Stimulated activated CD4-positive, alpha-beta T cell treated with anti-CD3 and anti-CD28 coated beads, Interleukin-12 subunit alpha, Interleukin-12 subunit beta, amount 100 ng/mL, for 24 hours (primary cell): ENCODE measurements at regions not wholly inside any gene's neighbourhood (a gene's known extent, or its start where the extent isn't known, plus 50 kb on each side); places are given as distances from the start of the nearest gene placed in this dataset.

Experiments used
- DNase-seq, 2 experiments: peaks; one replicate each; pipeline ENCODE4 v3.0.0-alpha.2; 2020; ENCODE audit warnings: low read depth in 2 of 2

DNA sequence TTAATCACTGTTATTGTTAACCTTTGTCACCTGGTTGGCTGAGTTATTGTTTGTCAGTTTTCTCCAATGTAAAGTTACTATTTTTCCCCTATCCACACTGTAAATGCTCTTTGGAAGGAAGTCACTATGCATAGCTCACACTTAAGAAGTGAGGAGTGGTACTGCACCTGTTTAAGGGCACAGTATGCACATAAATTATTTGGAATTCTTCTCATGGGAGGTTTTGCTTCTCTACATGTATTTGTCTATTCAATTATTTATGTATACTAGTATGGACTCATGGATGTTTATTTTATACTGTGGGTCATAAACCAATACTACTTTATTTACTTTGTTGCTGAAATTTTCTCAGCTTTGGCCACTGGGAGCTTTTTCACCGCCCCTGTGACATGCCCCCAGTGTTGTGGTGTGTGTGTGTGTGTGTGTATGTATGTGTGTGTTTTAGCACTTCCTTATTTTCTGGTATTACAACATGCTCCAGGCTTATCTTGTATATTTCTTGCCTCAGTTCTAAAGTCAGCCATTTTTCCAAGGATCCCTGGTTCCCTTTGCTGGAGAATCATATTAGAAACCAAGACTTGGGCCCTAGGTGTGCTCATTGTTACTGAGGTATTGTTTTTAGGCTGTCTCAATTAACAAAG lies 290.5 kb downstream of the KBTBD8 start:
- DNase-seq = no peak

- DNase-seq = no peak
Observed at GRCh38 chr3:67289626-67290025, 291.5 kb downstream of the KBTBD8 start.

GRCh38 chr3:67290438-67290837 lies 292.3 kb downstream of the KBTBD8 start:
- DNase-seq = no peak

GRCh38 chr3:67291287-67292252 lies 293.5 kb downstream of the KBTBD8 start:
- no peak for DNase-seq

DNA sequence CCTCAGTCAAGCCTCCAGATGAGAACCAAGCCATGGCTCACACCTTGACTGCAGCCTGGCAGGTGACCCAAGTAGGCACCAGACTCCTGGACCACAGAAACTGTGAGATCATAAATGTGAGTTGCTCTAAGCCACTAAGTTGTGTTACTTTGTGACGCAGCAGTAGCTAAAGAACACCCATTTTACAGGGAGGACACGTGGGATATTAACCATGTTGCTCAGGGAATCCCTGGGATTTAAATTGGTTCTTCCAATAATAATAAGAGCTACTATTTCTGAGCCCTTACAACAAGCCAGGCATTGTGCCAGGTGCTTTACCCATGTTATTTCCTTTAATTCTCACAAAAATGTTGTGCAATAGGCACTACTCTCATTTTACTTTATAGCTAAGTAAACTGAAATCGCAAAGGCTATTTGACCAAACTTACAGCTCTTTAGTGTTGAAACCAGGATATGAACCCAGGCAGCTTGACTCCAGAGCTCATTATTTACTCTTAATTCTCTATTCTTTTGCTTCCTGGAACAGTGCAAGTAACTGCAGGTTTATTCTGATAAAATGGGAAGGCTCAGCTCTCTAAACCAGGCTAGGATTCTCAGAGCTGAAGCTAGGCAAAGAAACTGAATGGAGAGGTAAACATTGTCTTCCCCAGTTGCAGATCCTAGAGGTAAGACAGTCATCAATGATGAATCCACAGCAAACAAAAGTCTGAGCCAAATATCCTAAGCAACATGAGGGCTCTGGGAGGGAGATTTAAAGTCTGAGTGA lies 294.4 kb downstream of the KBTBD8 start:
- no peak for DNase-seq

DNA sequence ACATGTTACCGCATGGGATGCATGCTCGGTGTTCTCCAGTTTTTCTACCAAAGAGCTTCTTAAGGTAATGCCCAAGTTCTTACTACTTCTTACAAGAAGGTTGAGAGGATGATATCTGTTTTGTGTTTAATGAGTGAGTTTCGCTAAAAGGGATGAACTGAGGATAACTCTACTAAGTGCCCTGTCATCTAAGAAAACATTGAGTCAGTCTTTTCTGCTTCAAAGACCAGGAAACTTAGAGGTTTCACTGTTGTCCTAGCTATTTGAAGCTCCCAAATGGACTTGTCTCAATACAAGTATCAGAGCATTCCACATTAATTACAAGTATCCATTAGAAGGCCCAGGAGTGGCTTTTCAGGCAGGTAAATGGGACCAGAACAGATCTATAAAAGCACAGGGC lies 296.2 kb downstream of the KBTBD8 start:
- DNase-seq = no peak

DNA sequence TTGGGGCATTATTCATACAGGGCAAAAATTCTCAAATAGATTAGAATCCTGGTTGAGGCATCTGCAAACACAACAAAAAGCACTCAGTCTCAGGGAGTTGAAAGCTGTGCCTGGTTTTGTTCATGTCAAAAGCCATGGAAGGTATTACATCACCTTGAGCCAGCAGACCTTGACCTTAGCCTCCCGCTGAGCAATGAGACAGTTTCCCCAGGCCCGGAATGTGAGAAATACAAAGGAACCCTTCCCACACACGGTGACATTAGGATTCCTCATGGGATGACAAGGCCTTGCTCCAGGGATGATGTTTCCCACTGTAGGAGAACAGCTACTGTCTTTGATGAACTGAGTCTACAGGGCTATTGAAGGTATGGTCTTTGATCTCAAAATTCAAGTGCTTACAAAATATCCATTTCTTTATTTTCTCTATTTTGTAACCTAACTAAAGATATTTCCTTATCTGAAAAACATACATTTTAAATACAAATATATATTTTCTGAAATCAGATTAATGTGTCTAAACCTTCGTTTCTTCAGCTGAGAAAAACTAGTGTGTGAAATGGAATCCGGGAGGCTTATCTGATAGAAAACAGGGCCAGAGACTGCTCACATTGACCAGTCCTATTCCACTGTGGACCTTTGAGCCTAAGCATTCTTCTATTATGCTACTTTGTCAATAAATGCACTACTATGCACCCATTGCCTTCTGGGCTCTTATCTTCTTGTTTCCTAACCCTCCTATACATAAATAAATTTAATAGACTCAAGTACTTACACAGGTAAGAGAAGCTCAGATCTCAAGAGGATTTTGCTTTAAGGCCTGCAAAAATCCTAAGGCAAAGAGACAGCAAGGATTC lies 298.2 kb downstream of the KBTBD8 start:
- no peak for DNase-seq

GRCh38 chr3:67297715-67298475 lies 299.8 kb downstream of the KBTBD8 start:
- DNase-seq = no peak

DNA sequence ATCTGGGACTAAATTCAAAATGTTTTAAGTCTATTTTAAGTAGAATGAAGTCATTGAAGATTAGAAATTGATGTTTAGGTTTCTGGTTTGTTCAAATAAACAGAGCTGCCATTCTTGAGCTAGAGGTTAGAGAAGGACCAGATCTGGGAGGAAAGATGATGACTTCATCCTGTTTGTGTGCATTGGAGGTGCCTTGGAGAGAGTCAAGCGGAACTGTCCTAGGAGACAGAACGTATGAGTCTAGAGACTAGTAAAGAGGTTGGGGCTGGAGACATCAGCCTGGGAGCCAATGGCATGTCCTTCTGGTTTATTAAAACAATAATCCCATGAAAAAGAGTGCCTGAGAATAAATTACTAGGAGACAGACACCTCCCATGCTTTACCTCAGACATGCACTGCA lies 303.4 kb downstream of the KBTBD8 start:
- DNase-seq = no peak

GRCh38 chr3:67302489-67302888 lies 304.4 kb downstream of the KBTBD8 start:
- DNase-seq = no peak

- no peak for DNase-seq
Observed at GRCh38 chr3:67305160-67305559, 307.1 kb downstream of the KBTBD8 start.

GRCh38 chr3:67305922-67306321 lies 307.8 kb downstream of the KBTBD8 start:
- DNase-seq = no peak

- no peak for DNase-seq
Observed at GRCh38 chr3:67311440-67311839, 313.3 kb downstream of the KBTBD8 start.

DNA sequence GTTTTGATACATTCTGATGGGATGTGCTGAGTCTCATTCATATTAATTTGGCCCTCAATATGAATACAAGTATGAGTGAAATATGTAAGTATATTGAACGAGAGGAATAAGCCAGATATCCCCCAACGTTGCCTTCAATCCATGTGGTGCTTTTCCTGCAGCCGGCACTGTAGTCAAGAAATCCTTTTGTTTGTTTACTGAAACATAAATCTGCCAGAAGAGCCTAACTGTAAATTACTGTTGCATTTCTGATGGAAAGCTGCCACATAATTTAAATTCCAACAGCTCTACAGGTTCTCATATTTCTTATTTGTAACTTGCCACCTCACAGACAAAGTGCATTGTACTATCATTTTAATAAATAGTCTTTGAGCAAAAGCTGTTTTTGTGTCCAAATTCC lies 314.0 kb downstream of the KBTBD8 start:
- DNase-seq = no peak

GRCh38 chr3:67318162-67318561 lies 320.1 kb downstream of the KBTBD8 start:
- no peak for DNase-seq

GRCh38 chr3:67324554-67324953 lies 326.4 kb downstream of the KBTBD8 start:
- DNase-seq = no peak
